Nephron progenitor cell (in vitro differentiated cells): ENCODE measurements at regions not wholly inside any gene's neighbourhood (a gene's known extent, or its start where the extent isn't known, plus 50 kb on each side); places are given as distances from the start of the nearest gene placed in this dataset.

Experiments
- DNase-seq: peaks from one replicate; pipeline ENCODE4 v3.0.0; 2021
- H3K27ac Mint-ChIP-seq: 2 replicates; pipeline ENCODE4 v1.8.0; 2021; ENCODE audit warnings: mild to moderate bottlenecking, moderate library complexity, mixed read lengths
- H3K27me3 Mint-ChIP-seq: 2 replicates; pipeline ENCODE4 v1.8.0; 2021; ENCODE audit warnings: mild to moderate bottlenecking, low read depth, mixed read lengths; ENCODE audit not compliant: poor library complexity
- H3K36me3 Mint-ChIP-seq: 2 replicates; pipeline ENCODE4 v1.8.0; 2021; ENCODE audit warnings: low read depth, mixed read lengths
- H3K4me1 Mint-ChIP-seq: 2 replicates; pipeline ENCODE4 v1.8.0; 2021; ENCODE audit warnings: mixed read lengths
- H3K4me3 Mint-ChIP-seq: 2 replicates; pipeline ENCODE4 v1.8.0; 2021; ENCODE audit warnings: mild to moderate bottlenecking, moderate library complexity, mixed read lengths
- H3K9me3 Mint-ChIP-seq: 2 replicates; pipeline ENCODE4 v1.8.0; 2021; ENCODE audit warnings: mild to moderate bottlenecking, moderate library complexity, mixed read lengths
- CTCF ChIP-seq: fragments of 200-600 bp; sonication (generic); IDR thresholded peaks from 2 replicates; pipeline ENCODE4 v1.5.0; 2021; ENCODE audit warnings: antibody characterized with exemption

DNA sequence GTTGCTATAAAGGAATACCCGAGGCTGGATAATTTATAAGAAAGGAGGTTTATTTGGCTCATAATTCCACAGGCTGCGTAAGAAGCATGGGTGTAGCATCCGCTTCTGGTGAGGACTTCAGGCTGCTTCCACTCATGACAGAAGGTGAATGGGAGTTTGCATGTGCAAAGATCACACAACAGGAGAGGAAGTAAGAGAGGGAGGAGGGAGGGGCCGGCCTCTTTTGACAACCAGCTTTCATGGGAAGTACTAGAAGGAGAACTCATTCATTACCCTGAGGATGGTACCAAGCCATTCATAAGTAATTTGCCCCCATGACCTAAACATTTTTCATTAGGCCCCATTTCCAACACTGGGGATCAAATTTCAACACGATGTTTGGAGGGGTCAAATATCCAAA is 386.8 kb upstream of the NETO1 start:
- Mint-ChIP-seq H3K9me3 (no peaks in the 10 kb centered on the region), H3K36me3 (no peaks in the 10 kb centered on the region), H3K4me1 (no peaks in the 10 kb centered on the region), H3K27ac (no peak overlapping the region), H3K4me3 (no peak overlapping the region), H3K27me3 (no peaks in the 10 kb centered on the region)
- no peak for TF ChIP-seq CTCF
- no peak for DNase-seq

- peaks cover 7% of the 10 kb centered on the region for H3K4me1 Mint-ChIP-seq
- H3K36me3 Mint-ChIP-seq, result no peaks in the 10 kb centered on the region
- peaks cover 3% of the 10 kb centered on the region for H3K9me3 Mint-ChIP-seq
These were observed 381.2 kb upstream of the NETO1 start for GRCh38 chr18:73249030-73249429.

GRCh38 chr18:73246763-73247162 is 379.0 kb upstream of the NETO1 start:
- Mint-ChIP-seq H3K4me3 (no peak overlapping the region), H3K27me3 (no peaks in the 10 kb centered on the region), H3K27ac (no peak overlapping the region), H3K9me3 (peaks cover 4% of the 10 kb centered on the region), H3K4me1 (peaks cover 7% of the 10 kb centered on the region), H3K36me3 (no peaks in the 10 kb centered on the region)
- no peak for DNase-seq
- no peak for TF ChIP-seq CTCF

More at GRCh38 chr18:73249030-73249429, 381.2 kb upstream of the NETO1 start:
- no peak for DNase-seq
- H3K4me3 Mint-ChIP-seq, result no peak overlapping the region
- H3K27ac Mint-ChIP-seq, result no peak overlapping the region
- no peak for TF ChIP-seq CTCF
- no peaks in the 10 kb centered on the region for H3K27me3 Mint-ChIP-seq

DNA sequence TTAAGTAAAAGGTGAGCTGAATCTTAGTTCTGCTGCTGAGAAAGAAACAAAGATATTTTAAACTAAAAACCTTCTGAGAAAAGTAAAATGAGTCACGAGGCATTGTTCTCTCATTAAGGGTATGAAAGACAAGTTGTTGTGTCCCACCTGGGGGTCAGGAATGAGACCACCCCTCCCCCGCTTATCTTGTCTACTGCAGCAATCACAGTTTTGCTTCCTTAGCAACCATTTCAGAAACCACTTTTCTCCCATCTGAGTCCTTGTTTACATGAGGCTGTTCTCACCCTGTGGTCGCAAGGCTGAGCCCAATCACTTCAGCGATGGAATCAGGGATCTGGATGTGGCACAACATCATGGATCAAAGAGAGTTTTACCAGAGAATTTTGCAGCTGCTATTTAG is 377.6 kb upstream of the NETO1 start:
- TF ChIP-seq CTCF, result no peak
- no peak for DNase-seq
- no peaks in the 10 kb centered on the region for H3K36me3 Mint-ChIP-seq
- H3K4me3 Mint-ChIP-seq, result no peak overlapping the region
- peaks cover 7% of the 10 kb centered on the region for H3K4me1 Mint-ChIP-seq
- peaks cover 4% of the 10 kb centered on the region for H3K9me3 Mint-ChIP-seq
- no peak overlapping the region for H3K27ac Mint-ChIP-seq
- H3K27me3 Mint-ChIP-seq, result no peaks in the 10 kb centered on the region

DNA sequence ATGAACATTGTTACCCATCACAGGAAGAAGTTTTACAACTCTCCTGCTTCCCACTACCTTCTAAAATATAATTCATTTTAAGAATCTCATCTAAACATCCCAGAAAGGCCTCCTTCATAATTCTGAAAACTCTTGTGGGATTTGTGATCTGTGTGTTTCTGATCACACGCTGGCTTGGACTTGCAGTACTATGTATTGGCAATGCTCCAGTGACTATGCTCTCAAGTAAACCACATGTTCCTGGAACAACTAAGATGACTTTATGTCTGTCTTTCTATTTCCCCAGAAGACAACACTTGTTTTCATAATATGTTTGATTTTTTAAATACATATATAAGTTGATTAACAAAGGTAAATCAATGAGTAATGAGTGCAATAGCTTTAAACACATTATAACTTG is 376.6 kb upstream of the NETO1 start:
- Mint-ChIP-seq H3K27ac (no peak overlapping the region), H3K36me3 (no peaks in the 10 kb centered on the region), H3K9me3 (peaks cover 4% of the 10 kb centered on the region), H3K27me3 (no peaks in the 10 kb centered on the region), H3K4me1 (peaks cover 7% of the 10 kb centered on the region), H3K4me3 (no peak overlapping the region)
- DNase-seq, result no peak
- no peak for TF ChIP-seq CTCF

DNA sequence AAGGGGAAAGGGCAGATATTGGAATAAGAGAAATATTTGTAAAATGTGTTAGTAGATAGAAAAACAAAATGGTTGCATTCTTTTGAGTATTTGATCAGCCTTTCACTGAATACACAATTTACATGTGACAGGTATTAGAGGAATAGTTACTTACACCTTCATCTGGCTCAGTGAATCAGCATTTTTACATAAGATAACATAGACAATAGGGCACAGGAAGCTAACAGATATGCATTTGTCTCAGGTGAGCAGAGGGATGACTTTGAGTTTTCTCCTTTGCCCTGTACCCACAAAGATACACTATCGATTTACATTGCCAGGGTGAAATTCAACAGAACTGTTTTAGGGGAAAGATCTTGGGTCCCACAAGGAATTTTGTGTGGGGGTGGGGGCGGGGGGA is 373.1 kb upstream of the NETO1 start:
- TF ChIP-seq CTCF, result no peak
- DNase-seq, result no peak
- Mint-ChIP-seq H3K36me3 (no peaks in the 10 kb centered on the region), H3K27me3 (no peaks in the 10 kb centered on the region), H3K27ac (no peak overlapping the region), H3K9me3 (peaks cover 4% of the 10 kb centered on the region), H3K4me3 (no peak overlapping the region), H3K4me1 (peaks cover 12% of the 10 kb centered on the region)
